Upper lobe of right lung (tissue), 1 donor: ENCODE measurements at regions not wholly inside any gene's neighbourhood (a gene's known extent, or its start where the extent isn't known, plus 50 kb on each side); places are given as distances from the start of the nearest gene placed in this dataset.

Experiments
- ATAC-seq: fragments of 200-7000 bp; cut with Tn5 transposase; one replicate; pipeline ENCODE4 v1.9.1; 2020; ENCODE audit warnings: mild to moderate bottlenecking, moderate library complexity
- DNase-seq: peaks from one replicate; pipeline ENCODE4 v3.0.0-alpha.2; 2020
- H3K27ac ChIP-seq: fragments of 200-600 bp; one replicate; pipeline ENCODE4 v1.8.0; 2022
- H3K27me3 ChIP-seq: fragments of 200-600 bp; one replicate; pipeline ENCODE4 v1.8.0; 2022; ENCODE audit warnings: mild to moderate bottlenecking
- H3K36me3 ChIP-seq: fragments of 200-600 bp; one replicate; pipeline ENCODE4 v1.8.0; 2022
- H3K4me1 ChIP-seq: fragments of 200-600 bp; one replicate; pipeline ENCODE4 v1.8.0; 2022
- H3K4me3 ChIP-seq: fragments of 200-600 bp; one replicate; pipeline ENCODE4 v1.8.0; 2022; ENCODE audit warnings: mild to moderate bottlenecking
- H3K9me3 ChIP-seq: fragments of 200-600 bp; one replicate; pipeline ENCODE4 v1.8.0; 2022
- intact Hi-C: fragments of 100-400 bp; cut with DNase I; formaldehyde crosslinking; loops from one replicate; pipeline ENCODE4 v1.11.0; 2022
- TF ChIP-seq, protein P1 (sequence below): fragments of 200-600 bp; IDR thresholded peaks from one replicate; pipeline ENCODE4 v1.8.0; 2022; ENCODE audit warnings: antibody characterized with exemption
- donor health status: DM: no; HTN: yes; CAD: no; lungs with severe emphysema.

DNA sequence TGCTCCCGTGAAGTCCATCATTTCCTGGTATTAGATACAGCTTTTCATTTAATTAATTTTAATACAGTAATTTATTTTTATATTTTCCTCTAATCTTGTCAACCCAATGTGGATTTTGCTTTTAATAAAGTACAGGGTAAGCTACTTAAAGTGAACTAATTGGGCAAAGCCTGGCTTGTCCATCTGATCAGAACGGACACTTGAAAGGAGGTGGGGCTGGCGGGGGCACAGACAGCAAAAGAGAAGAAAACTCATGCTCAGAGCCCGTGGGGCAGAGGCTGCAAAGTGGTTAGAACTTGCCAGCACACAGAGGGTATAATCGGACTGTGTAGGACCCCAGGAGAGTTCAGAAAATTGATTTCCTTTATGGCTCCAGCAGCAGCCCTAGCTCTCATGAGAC, 443.1 kb upstream of the MDFIC2 start:
- H3K9me3 ChIP-seq, result no peaks in the 10 kb centered on the region
- no peaks in the 10 kb centered on the region for H3K4me1 ChIP-seq
- TF ChIP-seq, protein P1, sequence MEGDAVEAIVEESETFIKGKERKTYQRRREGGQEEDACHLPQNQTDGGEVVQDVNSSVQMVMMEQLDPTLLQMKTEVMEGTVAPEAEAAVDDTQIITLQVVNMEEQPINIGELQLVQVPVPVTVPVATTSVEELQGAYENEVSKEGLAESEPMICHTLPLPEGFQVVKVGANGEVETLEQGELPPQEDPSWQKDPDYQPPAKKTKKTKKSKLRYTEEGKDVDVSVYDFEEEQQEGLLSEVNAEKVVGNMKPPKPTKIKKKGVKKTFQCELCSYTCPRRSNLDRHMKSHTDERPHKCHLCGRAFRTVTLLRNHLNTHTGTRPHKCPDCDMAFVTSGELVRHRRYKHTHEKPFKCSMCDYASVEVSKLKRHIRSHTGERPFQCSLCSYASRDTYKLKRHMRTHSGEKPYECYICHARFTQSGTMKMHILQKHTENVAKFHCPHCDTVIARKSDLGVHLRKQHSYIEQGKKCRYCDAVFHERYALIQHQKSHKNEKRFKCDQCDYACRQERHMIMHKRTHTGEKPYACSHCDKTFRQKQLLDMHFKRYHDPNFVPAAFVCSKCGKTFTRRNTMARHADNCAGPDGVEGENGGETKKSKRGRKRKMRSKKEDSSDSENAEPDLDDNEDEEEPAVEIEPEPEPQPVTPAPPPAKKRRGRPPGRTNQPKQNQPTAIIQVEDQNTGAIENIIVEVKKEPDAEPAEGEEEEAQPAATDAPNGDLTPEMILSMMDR, result no peak
- no peak for ATAC-seq
- no peaks in the 10 kb centered on the region for H3K27me3 ChIP-seq
- no peak for DNase-seq
- intact Hi-C loops, result no loop called here
- H3K4me3 ChIP-seq, result no peak overlapping the region
- H3K36me3 ChIP-seq, result no peaks in the 10 kb centered on the region
- no peak overlapping the region for H3K27ac ChIP-seq

DNA sequence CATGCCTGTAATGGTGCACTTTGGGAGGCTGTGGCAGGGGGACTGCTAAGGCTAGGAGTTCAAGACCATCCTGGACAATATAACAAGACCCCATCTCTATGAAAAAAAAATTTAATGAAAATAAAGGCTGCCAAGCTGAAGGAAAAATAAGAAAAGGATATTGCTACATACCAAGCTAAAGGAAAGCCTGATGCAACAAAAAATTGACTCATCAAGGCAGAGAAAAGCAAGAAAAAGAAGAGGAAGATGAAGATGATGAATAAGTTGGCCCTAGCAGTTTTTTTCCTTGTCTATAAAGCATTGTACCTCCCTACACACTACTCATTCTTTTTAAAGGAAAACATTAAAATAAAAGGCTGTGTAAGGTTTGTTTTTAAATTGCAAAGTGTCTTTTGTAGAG, 441.9 kb upstream of the MDFIC2 start:
- DNase-seq, result no peak
- intact Hi-C loops, result no loop called here
- no peak for ATAC-seq
- H3K4me3 ChIP-seq, result no peak overlapping the region
- TF ChIP-seq, protein P1, result no peak
- H3K36me3 ChIP-seq, result no peaks in the 10 kb centered on the region
- no peaks in the 10 kb centered on the region for H3K4me1 ChIP-seq
- H3K9me3 ChIP-seq, result no peaks in the 10 kb centered on the region
- no peak overlapping the region for H3K27ac ChIP-seq
- no peaks in the 10 kb centered on the region for H3K27me3 ChIP-seq

DNA sequence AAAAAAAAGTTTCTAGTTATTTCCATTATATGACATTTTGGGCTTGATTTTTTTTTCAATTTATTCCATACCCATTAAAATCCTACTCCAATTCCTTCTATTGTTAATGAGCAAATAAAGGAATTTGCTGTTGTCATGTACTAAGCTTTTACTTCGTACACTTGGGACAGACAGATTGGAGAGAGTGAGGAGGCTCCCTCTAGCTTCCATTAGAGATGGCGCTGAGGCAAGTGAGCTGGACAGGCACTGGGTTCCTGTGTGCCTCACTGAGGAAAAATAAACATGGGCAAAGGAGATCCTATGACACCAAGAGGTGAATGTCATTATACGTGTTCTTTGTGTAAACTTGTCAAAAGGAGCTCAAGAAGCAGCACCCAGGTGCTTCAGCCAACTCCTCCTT, 441.1 kb upstream of the MDFIC2 start:
- intact Hi-C loops, result no loop called here
- ATAC-seq, result no peak
- TF ChIP-seq, protein P1, result no peak

DNA sequence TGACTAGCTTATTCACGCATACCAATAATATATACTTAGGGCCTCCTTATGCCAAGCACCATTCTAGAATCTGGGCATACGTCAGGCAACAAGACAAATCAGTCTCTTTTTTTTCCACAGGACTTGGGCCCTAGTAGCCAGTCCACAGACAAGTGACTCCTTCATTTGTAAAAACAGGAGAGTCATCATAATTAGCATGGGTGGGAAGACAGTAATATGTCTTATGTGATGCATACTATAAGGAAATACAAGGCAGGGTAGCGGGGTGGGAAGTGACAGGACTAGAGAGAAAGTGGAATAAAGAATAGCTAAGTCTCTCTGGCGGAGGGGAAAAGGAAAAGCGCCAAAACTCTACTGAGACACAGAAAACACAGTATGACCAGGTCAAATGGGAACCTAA, 439.6 kb upstream of the MDFIC2 start:
- H3K9me3 ChIP-seq, result no peaks in the 10 kb centered on the region
- no peak overlapping the region for H3K4me3 ChIP-seq
- ATAC-seq, result no peak
- no peak for DNase-seq
- no peaks in the 10 kb centered on the region for H3K4me1 ChIP-seq
- intact Hi-C loops, result no loop called here
- no peaks in the 10 kb centered on the region for H3K27me3 ChIP-seq
- TF ChIP-seq, protein P1, result no peak
- no peaks in the 10 kb centered on the region for H3K36me3 ChIP-seq
- no peak overlapping the region for H3K27ac ChIP-seq

More for the DNA sequence above, 441.1 kb upstream of the MDFIC2 start:
- Histone ChIP-seq H3K36me3 (no peaks in the 10 kb centered on the region), H3K27ac (no peak overlapping the region), H3K9me3 (no peaks in the 10 kb centered on the region), H3K4me1 (no peaks in the 10 kb centered on the region), H3K4me3 (no peak overlapping the region), H3K27me3 (no peaks in the 10 kb centered on the region)
- DNase-seq, result no peak

DNA sequence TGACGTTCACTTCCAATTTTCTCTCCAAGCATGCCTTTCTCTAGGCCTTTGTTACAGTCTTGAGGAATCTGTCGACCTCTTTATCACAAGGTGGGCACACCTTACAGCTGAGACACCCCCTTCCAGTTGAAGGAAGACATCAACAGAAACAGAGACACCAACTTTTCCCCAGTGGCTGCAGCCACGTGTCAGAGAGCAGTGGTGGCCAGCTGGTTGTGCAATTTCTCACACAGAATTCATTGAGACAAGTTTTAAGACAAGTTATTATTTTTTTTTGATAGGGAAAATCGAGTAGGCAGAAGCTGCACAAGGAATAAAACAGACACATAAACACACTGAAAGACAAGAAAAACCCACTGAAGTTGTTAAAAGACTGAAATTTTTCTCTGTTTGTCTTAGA, 436.7 kb upstream of the MDFIC2 start:
- H3K9me3 ChIP-seq, result no peaks in the 10 kb centered on the region
- no peak for ATAC-seq
- no peaks in the 10 kb centered on the region for H3K27me3 ChIP-seq
- H3K4me1 ChIP-seq, result no peaks in the 10 kb centered on the region
- TF ChIP-seq, protein P1, result no peak
- H3K27ac ChIP-seq, result no peak overlapping the region
- intact Hi-C loops, result no loop called here
- no peak overlapping the region for H3K4me3 ChIP-seq
- DNase-seq, result no peak
- no peaks in the 10 kb centered on the region for H3K36me3 ChIP-seq

DNA sequence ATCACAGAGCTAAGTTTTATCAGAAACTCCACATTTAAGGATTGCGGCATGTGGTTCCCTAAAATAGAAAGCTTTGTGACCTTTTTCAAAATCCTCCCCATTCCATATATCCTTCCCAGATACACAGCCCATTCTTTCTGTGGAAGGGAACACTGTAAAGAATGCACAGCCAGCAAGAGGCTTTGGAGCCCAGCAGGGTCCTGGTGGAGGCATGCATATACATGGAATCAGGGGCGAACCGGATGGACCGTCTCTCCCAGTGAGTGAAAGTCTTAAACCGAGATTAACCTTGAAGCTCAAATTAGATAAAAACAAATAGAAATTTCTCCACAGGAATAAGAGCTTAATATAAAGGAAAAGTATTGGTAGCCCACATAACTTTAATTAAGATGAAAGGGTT, 436.2 kb upstream of the MDFIC2 start:
- ATAC-seq (no peak), DNase-seq (no peak)
- TF ChIP-seq, protein P1, result no peak
- intact Hi-C loops, result no loop called here
- Histone ChIP-seq H3K4me1 (no peaks in the 10 kb centered on the region), H3K27me3 (no peaks in the 10 kb centered on the region), H3K9me3 (no peaks in the 10 kb centered on the region), H3K27ac (no peak overlapping the region), H3K36me3 (no peaks in the 10 kb centered on the region), H3K4me3 (no peak overlapping the region)
